GM12878 (cell line): ENCODE measurements at regions not wholly inside any gene's neighbourhood (a gene's known extent, or its start where the extent isn't known, plus 50 kb on each side); places are given as distances from the start of the nearest gene placed in this dataset.

Experiments
- ATAC-seq: fragments of 200-7000 bp; cut with Tn5 transposase; 3 replicates; pipeline ENCODE4 v1.9.1; 2020; ENCODE audit warnings: mild to moderate bottlenecking, moderate library complexity
- BruUV-seq: library from RNA; stranded (reverse); fragments of 400-500 nt; replicated peaks from 2 replicates; lab custom pipeline; 2021; lab: Mats Ljungman, UMichigan
- CTCF ChIA-PET: fragments of 300-600 bp; sonication (Branson Sonifier 250); formaldehyde crosslinking; extraction: SDS; loops from one replicate; lab custom pipeline; 2021; ENCODE audit warnings: inconsistent platforms; lab: Yijun Ruan, JAX
- POLR2A ChIA-PET: fragments of 350-600 bp; formaldehyde crosslinking; extraction: SDS; loops from one replicate; lab custom pipeline; 2021; ENCODE audit warnings: inconsistent platforms; lab: Charles Lee
- RAD21 ChIA-PET: fragments of 300-600 bp; sonication (Branson Sonifier 250); formaldehyde crosslinking; loops from one replicate; lab custom pipeline; 2023; ENCODE audit warnings: antibody characterized with exemption; ENCODE audit not compliant: unreplicated experiment; lab: Charles Lee
- SMC1A ChIA-PET: fragments of 300-600 bp; sonication (Branson Sonifier 250); formaldehyde crosslinking; loops from one replicate; lab custom pipeline; 2023; ENCODE audit not compliant: unreplicated experiment, uncharacterized antibody; lab: Charles Lee
- DNase-seq: peaks from one replicate; pipeline ENCODE4 v3.0.0-alpha.2; 2011; ENCODE audit warnings: low read depth, low spot score
- FAIRE-seq: peaks from 3 replicates; lab custom pipeline; 2011; peaks lifted over from hg19 to GRCh38; lab: Jason Lieb, UNC
- H2AFZ ChIP-seq: 2 replicates; pipeline ENCODE4 v1.6.0; 2011; ENCODE audit warnings: low read depth, low read length, control low read depth; ENCODE audit not compliant: control insufficient read depth
- H3K27ac ChIP-seq: 2 replicates; pipeline ENCODE4 v1.5.1; 2011; ENCODE audit warnings: control low read depth; ENCODE audit not compliant: control insufficient read depth, insufficient read depth
- H3K27me3 ChIP-seq, 2 experiments: replicated peaks in 1 of 2; 2 replicates each; pipeline versions ENCODE4 v1.6.0 to v1.6.1; 2011; ENCODE audit warnings: low read length in 1 of 2; ENCODE audit not compliant: control insufficient read depth in 2 of 2, insufficient read depth in 2 of 2
- H3K36me3 ChIP-seq, 2 experiments: 2 replicates each; pipeline ENCODE4 v1.5.1; 2011; ENCODE audit warnings: low read length in 1 of 2; ENCODE audit not compliant: control insufficient read depth in 2 of 2, insufficient read depth in 2 of 2
- H3K4me1 ChIP-seq: 2 replicates; pipeline ENCODE4 v1.6.1; 2011; ENCODE audit warnings: mild to moderate bottlenecking, low read length, moderate library complexity, mixed read lengths; ENCODE audit not compliant: control insufficient read depth, insufficient read depth
- H3K4me2 ChIP-seq: 2 replicates; pipeline ENCODE4 v1.6.0; 2011; ENCODE audit warnings: control low read depth; ENCODE audit not compliant: control insufficient read depth, insufficient read depth
- H3K4me3 ChIP-seq: fragments of 200-600 bp; sonication (generic); 2 replicates; pipeline ENCODE4 v1.5.1; 2016
- H3K79me2 ChIP-seq: 2 replicates; pipeline ENCODE4 v1.6.0; 2011; ENCODE audit warnings: low read length; ENCODE audit not compliant: control insufficient read depth, insufficient read depth
- H3K9ac ChIP-seq: 2 replicates; pipeline ENCODE4 v1.8.0; 2011; ENCODE audit warnings: low read length, control low read depth, mixed read lengths; ENCODE audit not compliant: control insufficient read depth, insufficient read depth
- H3K9me3 ChIP-seq: replicated peaks from 3 replicates; pipeline ENCODE4 v1.5.1; 2011; ENCODE audit warnings: mild to moderate bottlenecking, low read length; ENCODE audit not compliant: control insufficient read depth, insufficient read depth
- H4K20me1 ChIP-seq: 2 replicates; pipeline ENCODE4 v1.6.0; 2011; ENCODE audit not compliant: control insufficient read depth, insufficient read depth
- E2F8 ChIP-seq: fragments of 450-650 bp; IDR thresholded peaks from 2 replicates; pipeline ENCODE4 v1.6.1; 2018; ENCODE audit warnings: mild to moderate bottlenecking, low read depth, moderate library complexity; ENCODE audit not compliant: partially characterized antibody
- GATAD2B ChIP-seq: fragments of 450-650 bp; conservative IDR thresholded peaks from 2 replicates; pipeline ENCODE4 v1.6.1; 2017; ENCODE audit warnings: low read depth, mild to moderate bottlenecking, moderate library complexity
- HDGF ChIP-seq: fragments of 450-650 bp; IDR thresholded peaks from 2 replicates; pipeline ENCODE4 v1.6.1; 2016; ENCODE audit warnings: antibody characterized with exemption
- MXI1 ChIP-seq: fragments of 150-350 bp; IDR thresholded peaks from 2 replicates; pipeline ENCODE4 v1.6.1; 2011; ENCODE audit warnings: low read depth, mild to moderate bottlenecking, inconsistent platforms, low read length, improper control_type of control experiment
- POLR2AphosphoS2 ChIP-seq: IDR thresholded peaks from 2 replicates; pipeline ENCODE4 v1.6.1; 2011; ENCODE audit warnings: low read depth, mild to moderate bottlenecking, low read length, improper control_type of control experiment, moderate library complexity
- POLR2AphosphoS5 ChIP-seq: IDR thresholded peaks from 2 replicates; pipeline ENCODE4 v1.6.1; 2011; ENCODE audit warnings: mild to moderate bottlenecking, low read length, inconsistent platforms
- RUNX3 ChIP-seq: IDR thresholded peaks from 2 replicates; pipeline ENCODE4 v1.6.1; 2012; ENCODE audit warnings: low read length, inconsistent platforms
- TCF7 ChIP-seq: IDR thresholded peaks from 2 replicates; pipeline ENCODE4 v1.6.1; 2014; ENCODE audit warnings: antibody characterized with exemption, borderline replicate concordance
- ZNF207 ChIP-seq: fragments of 450-650 bp; IDR thresholded peaks from 2 replicates; pipeline ENCODE4 v1.6.1; 2014; ENCODE audit warnings: antibody characterized with exemption, mild to moderate bottlenecking, borderline replicate concordance
- ZNF384 ChIP-seq: IDR thresholded peaks from 2 replicates; pipeline ENCODE4 v1.6.1; 2012; ENCODE audit warnings: low read depth, mild to moderate bottlenecking, low read length, improper control_type of control experiment, borderline replicate concordance
- WGBS: methylation state at CpG from one replicate; pipeline ENCODE4 v1.1.6; 2016; ENCODE audit warnings: low lambda C conversion rate; ENCODE audit not compliant: insufficient replicate concordance, insufficient coverage; ENCODE audit errors: missing lambda C conversion rate; 5-methylcytosine and 5-hydroxymethylcytosine counted together
- in situ Hi-C: fragments of 300-500 bp; cut with MboI; formaldehyde crosslinking; loops from 9 replicates; pipeline ENCODE4 v1.14.3; 2018; ENCODE audit warnings: mixed read lengths
- intact Hi-C: fragments of 100-400 bp; cut with micrococcal nuclease; formaldehyde crosslinking; loops from one replicate; pipeline ENCODE4 v1.14.2; 2022; ENCODE audit not compliant: unreplicated experiment

DNA sequence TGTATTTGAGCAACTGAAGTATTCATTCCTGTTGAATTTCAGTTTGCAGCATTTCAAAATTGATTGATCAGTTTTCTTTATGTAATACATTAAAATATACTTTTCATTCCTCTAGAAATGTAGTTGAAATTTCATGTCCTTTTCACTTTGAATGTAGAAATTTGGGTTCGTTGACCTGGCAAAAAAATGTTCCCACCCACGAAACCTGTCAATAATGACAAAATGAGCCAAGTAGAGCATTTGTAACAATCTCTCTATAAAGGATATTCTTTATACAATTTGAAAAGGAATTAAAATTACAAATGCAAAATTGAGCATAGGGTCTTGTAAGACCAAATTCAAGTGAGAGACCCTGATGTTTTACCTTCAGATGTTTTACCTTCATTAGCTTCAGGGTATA, 283.9 kb downstream of the ANKRD50 start:
- DNase-seq (no peak), FAIRE-seq (no peak), ATAC-seq (no peak)
- RAD21 ChIA-PET, result no interaction called here
- H4K20me1 ChIP-seq, result no peaks in the 10 kb centered on the region
- no peak overlapping the region for H2AFZ ChIP-seq
- no peak overlapping the region for H3K4me2 ChIP-seq
- H3K79me2 ChIP-seq, result no peaks in the 10 kb centered on the region
- 0% methylated on average over 2 of the region's 2 CpGs for WGBS
- no peaks in the 10 kb centered on the region for H3K36me3 ChIP-seq
- no TSS peak for BruUV-seq
- in situ Hi-C loops (no loop called here), intact Hi-C loops (no loop called here)
- no peaks in the 10 kb centered on the region for H3K27me3 ChIP-seq
- H3K27ac ChIP-seq, result no peak overlapping the region
- SMC1A ChIA-PET, result no interaction called here
- H3K4me3 ChIP-seq, result no peak overlapping the region
- CTCF ChIA-PET, result no interaction called here
- H3K4me1 ChIP-seq, result no peaks in the 10 kb centered on the region
- no peaks in the 10 kb centered on the region for H3K9me3 ChIP-seq
- POLR2A ChIA-PET, result no interaction called here
- H3K9ac ChIP-seq, result no peak overlapping the region
- TF ChIP-seq MXI1 (no peak), GATAD2B (no peak), HDGF (no peak)
- TF ChIP-seq, all 136 proteins: peak for 0

GRCh38 chr4:124429746-124430250, 282.7 kb downstream of the ANKRD50 start:
- no peaks in the 10 kb centered on the region for H3K9me3 ChIP-seq
- H3K4me2 ChIP-seq, result no peak overlapping the region
- WGBS, result 18% methylated on average over 2 of the region's 2 CpGs
- no peaks in the 10 kb centered on the region for H3K79me2 ChIP-seq
- H3K36me3 ChIP-seq, result no peaks in the 10 kb centered on the region
- H4K20me1 ChIP-seq, result no peaks in the 10 kb centered on the region
- H3K4me3 ChIP-seq, result no peak overlapping the region
- H3K27me3 ChIP-seq, result no peaks in the 10 kb centered on the region
- SMC1A ChIA-PET, result interaction anchor here (0.6 kb wide), 1 partner anchor 49 kb away, joined by 3 read pairs; no protein-coding TSS in a partner anchor
- no peak overlapping the region for H3K9ac ChIP-seq
- no peak for DNase-seq
- BruUV-seq, result no TSS peak
- ATAC-seq, result no peak
- H3K4me1 ChIP-seq, result no peaks in the 10 kb centered on the region
- in situ Hi-C loops, result no loop called here
- FAIRE-seq, result no peak
- RAD21 ChIA-PET, result no interaction called here
- CTCF ChIA-PET, result no interaction called here
- no peak overlapping the region for H3K27ac ChIP-seq
- intact Hi-C loops, result no loop called here
- POLR2A ChIA-PET, result no interaction called here
- H2AFZ ChIP-seq, result no peak overlapping the region
- TF ChIP-seq RUNX3, result no peak
- no peak for TF ChIP-seq POLR2AphosphoS5
- no peak for TF ChIP-seq E2F8
- no peak for TF ChIP-seq ZNF207
- no peak for TF ChIP-seq POLR2AphosphoS2
- no peak for TF ChIP-seq ZNF384
- no peak for TF ChIP-seq TCF7
